ENCODE measurements at regions not wholly inside any gene's neighbourhood (a gene's known extent, or its start where the extent isn't known, plus 50 kb on each side); places are given as distances from the start of the nearest gene placed in this dataset.
"Not testable (repeated sequence)": the region's sequence is repeated elsewhere in the genome, so short reads cannot be mapped to it uniquely, and the experiment has no call there.

GRCh38 chrX:153266140-153266539 is 55.4 kb downstream of the PNMA6F start:
- H3K4me3 ChIP-seq (ENCODE audit: low read depth, low read length); DNase-seq; H3K36me3 ChIP-seq; H3K27ac ChIP-seq; H3K27me3 ChIP-seq (ENCODE audit: insufficient read depth, low read depth, severe bottlenecking); H3K9me3 ChIP-seq (ENCODE audit: severe bottlenecking): not testable (repeated sequence)

- H3K27me3 ChIP-seq (ENCODE audit: insufficient read depth, low read depth, severe bottlenecking); H3K36me3 ChIP-seq; DNase-seq; H3K4me3 ChIP-seq (ENCODE audit: low read depth, low read length); H3K27ac ChIP-seq; H3K9me3 ChIP-seq (ENCODE audit: severe bottlenecking): not testable (repeated sequence)
These were observed 61.1 kb downstream of the PNMA6F start for GRCh38 chrX:153260468-153260867.

GRCh38 chrX:153253239-153253638 is 68.3 kb downstream of the PNMA6F start:
- not testable (repeated sequence) for H3K36me3 ChIP-seq; H3K9me3 ChIP-seq (ENCODE audit: severe bottlenecking); DNase-seq; H3K27ac ChIP-seq; H3K4me3 ChIP-seq (ENCODE audit: low read depth, low read length)
- H3K27me3 ChIP-seq (ENCODE audit: insufficient read depth, low read depth, severe bottlenecking): peaks cover 20% of the 10 kb centered on the region

- not testable (repeated sequence) for H3K4me3 ChIP-seq (ENCODE audit: low read depth, low read length); H3K9me3 ChIP-seq (ENCODE audit: severe bottlenecking); H3K27ac ChIP-seq; H3K36me3 ChIP-seq; DNase-seq
- peaks cover 26% of the 10 kb centered on the region for H3K27me3 ChIP-seq (ENCODE audit: insufficient read depth, low read depth, severe bottlenecking)
These were observed 69.0 kb downstream of the PNMA6F start for GRCh38 chrX:153252378-153253129.

- not testable (repeated sequence) for DNase-seq; H3K9me3 ChIP-seq (ENCODE audit: severe bottlenecking); H3K27ac ChIP-seq; H3K36me3 ChIP-seq; H3K4me3 ChIP-seq (ENCODE audit: low read depth, low read length)
- H3K27me3 ChIP-seq (ENCODE audit: insufficient read depth, low read depth, severe bottlenecking): peaks cover 32% of the 10 kb centered on the region
These were observed 69.6 kb downstream of the PNMA6F start for GRCh38 chrX:153251952-153252351.

- H3K36me3 ChIP-seq; H3K4me3 ChIP-seq (ENCODE audit: low read depth, low read length); H3K27ac ChIP-seq; DNase-seq; H3K9me3 ChIP-seq (ENCODE audit: severe bottlenecking): not testable (repeated sequence)
- peaks cover 44% of the 10 kb centered on the region for H3K27me3 ChIP-seq (ENCODE audit: insufficient read depth, low read depth, severe bottlenecking)
These were observed 70.8 kb downstream of the PNMA6F start for GRCh38 chrX:153250762-153251161.

- H3K27ac ChIP-seq: no peak overlapping the region
- TF ChIP-seq CTCF (IDR thresholded peaks at IDR 0.05; ENCODE audit: low read depth, low read length): no peak
- H3K9me3 ChIP-seq (ENCODE audit: severe bottlenecking): no peaks in the 10 kb centered on the region
- H3K27me3 ChIP-seq (ENCODE audit: insufficient read depth, low read depth, severe bottlenecking): peaks cover 94% of the 10 kb centered on the region
- H3K4me3 ChIP-seq (ENCODE audit: low read depth, low read length): no peak overlapping the region
- peak; percentile 16 for DNase-seq
- no peaks in the 10 kb centered on the region for H3K36me3 ChIP-seq
These were observed 66.2 kb downstream of the MAGEA1 start for GRCh38 chrX:153245288-153245731.

- DNase-seq: no peak
- no peak overlapping the region for H3K27ac ChIP-seq
- TF ChIP-seq CTCF (IDR thresholded peaks at IDR 0.05; ENCODE audit: low read depth, low read length): no peak
- H3K36me3 ChIP-seq: no peaks in the 10 kb centered on the region
- no peaks in the 10 kb centered on the region for H3K9me3 ChIP-seq (ENCODE audit: severe bottlenecking)
- no peak overlapping the region for H3K4me3 ChIP-seq (ENCODE audit: low read depth, low read length)
- H3K27me3 ChIP-seq (ENCODE audit: insufficient read depth, low read depth, severe bottlenecking): peaks cover 95% of the 10 kb centered on the region
These were observed 65.7 kb downstream of the MAGEA1 start for GRCh38 chrX:153244767-153245166.

- no peak for DNase-seq
- Histone ChIP-seq H3K9me3 (ENCODE audit: severe bottlenecking) (no peaks in the 10 kb centered on the region), H3K27ac (no peak overlapping the region), H3K4me3 (ENCODE audit: low read depth, low read length) (no peak overlapping the region), H3K36me3 (no peaks in the 10 kb centered on the region), H3K27me3 (ENCODE audit: insufficient read depth, low read depth, severe bottlenecking) (peaks cover 87% of the 10 kb centered on the region)
- TF ChIP-seq CTCF (IDR thresholded peaks at IDR 0.05; ENCODE audit: low read depth, low read length): no peak
These were observed 59.3 kb downstream of the MAGEA1 start for GRCh38 chrX:153238361-153238760.

Measured in WERI-Rb-1 (cell line).